ENCODE measurements at regions not wholly inside any gene's neighbourhood (a gene's known extent, or its start where the extent isn't known, plus 50 kb on each side); places are given as distances from the start of the nearest gene placed in this dataset.

DNA sequence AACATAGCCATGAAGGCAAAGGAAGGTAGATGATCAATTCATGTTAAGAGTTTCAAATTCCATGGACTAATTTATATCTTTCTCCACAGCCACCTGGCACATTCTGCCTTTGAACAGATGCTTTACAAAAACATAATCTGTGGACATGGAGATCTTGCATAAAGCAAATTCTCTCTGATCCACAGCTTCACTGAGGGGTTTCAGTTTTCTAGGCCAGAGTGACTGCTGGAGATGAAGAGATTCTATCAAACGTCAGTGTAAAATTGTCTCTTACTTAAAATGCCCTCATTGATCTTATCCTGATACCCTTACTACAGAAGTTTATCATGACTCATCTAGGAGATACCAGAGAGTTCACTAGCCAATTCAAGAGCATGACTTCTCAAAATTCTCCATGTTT is 291.6 kb downstream of the DAD1 start:
- WGBS, 2 donors, result 59 to 63% methylated on average over 1 of the region's 1 CpG
- DNase-seq (no peak), ATAC-seq (ENCODE audit: low FRiP score in 2 of 2) (no peak)
- no peak overlapping the region for H3K27ac ChIP-seq
- no peaks in the 10 kb centered on the region for H3K36me3 ChIP-seq
- no peaks in the 10 kb centered on the region for H3K27me3 ChIP-seq
- H3K4me1 ChIP-seq, result no peaks in the 10 kb centered on the region
- no peak for TF ChIP-seq POLR2A (IDR thresholded peaks at IDR 0.05)
- no peak for TF ChIP-seq EP300 (IDR thresholded peaks at IDR 0.05)
- TF ChIP-seq, protein P1, sequence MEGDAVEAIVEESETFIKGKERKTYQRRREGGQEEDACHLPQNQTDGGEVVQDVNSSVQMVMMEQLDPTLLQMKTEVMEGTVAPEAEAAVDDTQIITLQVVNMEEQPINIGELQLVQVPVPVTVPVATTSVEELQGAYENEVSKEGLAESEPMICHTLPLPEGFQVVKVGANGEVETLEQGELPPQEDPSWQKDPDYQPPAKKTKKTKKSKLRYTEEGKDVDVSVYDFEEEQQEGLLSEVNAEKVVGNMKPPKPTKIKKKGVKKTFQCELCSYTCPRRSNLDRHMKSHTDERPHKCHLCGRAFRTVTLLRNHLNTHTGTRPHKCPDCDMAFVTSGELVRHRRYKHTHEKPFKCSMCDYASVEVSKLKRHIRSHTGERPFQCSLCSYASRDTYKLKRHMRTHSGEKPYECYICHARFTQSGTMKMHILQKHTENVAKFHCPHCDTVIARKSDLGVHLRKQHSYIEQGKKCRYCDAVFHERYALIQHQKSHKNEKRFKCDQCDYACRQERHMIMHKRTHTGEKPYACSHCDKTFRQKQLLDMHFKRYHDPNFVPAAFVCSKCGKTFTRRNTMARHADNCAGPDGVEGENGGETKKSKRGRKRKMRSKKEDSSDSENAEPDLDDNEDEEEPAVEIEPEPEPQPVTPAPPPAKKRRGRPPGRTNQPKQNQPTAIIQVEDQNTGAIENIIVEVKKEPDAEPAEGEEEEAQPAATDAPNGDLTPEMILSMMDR (IDR thresholded peaks at IDR 0.05), result no peak
- H3K9me3 ChIP-seq, result no peaks in the 10 kb centered on the region
- H3K4me3 ChIP-seq, result no peak overlapping the region

DNA sequence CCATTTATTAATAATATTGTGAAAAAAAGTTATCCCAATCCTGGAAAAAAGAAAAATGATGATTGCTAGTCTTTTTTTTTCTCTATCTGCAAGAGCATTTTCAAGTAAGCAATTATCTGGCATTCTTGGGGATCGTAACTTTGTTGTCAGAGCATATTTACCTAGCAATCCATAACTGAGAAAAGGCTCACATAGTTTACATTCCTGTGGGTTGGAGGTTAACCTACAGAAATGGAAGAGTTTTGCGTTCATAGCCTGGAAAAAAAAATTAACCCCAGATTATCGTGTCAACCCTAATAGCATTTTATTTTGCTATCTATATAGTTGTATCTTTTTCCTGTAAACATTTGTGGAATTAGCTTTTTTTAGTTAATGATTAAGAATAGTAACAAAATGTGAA is 292.3 kb downstream of the DAD1 start:
- Histone ChIP-seq H3K36me3 (no peaks in the 10 kb centered on the region), H3K27me3 (no peaks in the 10 kb centered on the region), H3K9me3 (no peaks in the 10 kb centered on the region), H3K4me3 (no peak overlapping the region), H3K4me1 (no peaks in the 10 kb centered on the region), H3K27ac (no peak overlapping the region)
- DNase-seq, result no peak
- TF ChIP-seq POLR2AphosphoS5 (IDR thresholded peaks at IDR 0.05), result no peak
- TF ChIP-seq EP300 (IDR thresholded peaks at IDR 0.05), result peak in 1 of 4 donors; percentile 10
- 31 to 35% methylated on average over 3 of the region's 3 CpGs for WGBS, 2 donors
- no peak for ATAC-seq (ENCODE audit: low FRiP score in 2 of 2)

DNA sequence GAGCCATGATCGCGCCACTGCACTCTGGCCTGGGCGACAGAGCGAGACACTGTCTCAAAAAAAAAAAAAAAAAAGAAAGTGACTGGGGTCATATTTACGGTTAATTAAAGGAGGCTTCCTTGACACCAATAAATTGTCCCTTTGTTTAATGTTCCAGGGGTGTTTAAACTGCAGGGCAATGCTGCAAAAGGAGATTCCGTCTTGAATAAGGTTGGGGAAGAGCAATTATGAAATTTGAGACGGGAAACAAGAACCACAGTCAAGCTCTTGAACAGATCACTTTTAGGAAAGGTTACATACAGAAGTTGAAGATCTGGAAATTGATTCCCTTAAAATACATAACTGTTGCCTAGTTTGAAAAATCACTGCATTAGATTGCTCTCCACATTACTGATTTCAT is 292.9 kb downstream of the DAD1 start:
- Histone ChIP-seq H3K4me3 (no peak overlapping the region), H3K4me1 (no peaks in the 10 kb centered on the region), H3K27me3 (no peaks in the 10 kb centered on the region), H3K9me3 (no peaks in the 10 kb centered on the region), H3K36me3 (no peaks in the 10 kb centered on the region), H3K27ac (no peak overlapping the region)
- 61 to 73% methylated on average over 5 to 7 of the region's 7 CpGs for WGBS, 2 donors
- DNase-seq, result no peak
- ATAC-seq (ENCODE audit: low FRiP score in 2 of 2), result no peak
- TF ChIP-seq EP300 (IDR thresholded peaks at IDR 0.05) (no peak), POLR2AphosphoS5 (IDR thresholded peaks at IDR 0.05) (no peak), POLR2A (IDR thresholded peaks at IDR 0.05) (no peak)
- TF ChIP-seq, protein P1 (IDR thresholded peaks at IDR 0.05), result no peak

DNA sequence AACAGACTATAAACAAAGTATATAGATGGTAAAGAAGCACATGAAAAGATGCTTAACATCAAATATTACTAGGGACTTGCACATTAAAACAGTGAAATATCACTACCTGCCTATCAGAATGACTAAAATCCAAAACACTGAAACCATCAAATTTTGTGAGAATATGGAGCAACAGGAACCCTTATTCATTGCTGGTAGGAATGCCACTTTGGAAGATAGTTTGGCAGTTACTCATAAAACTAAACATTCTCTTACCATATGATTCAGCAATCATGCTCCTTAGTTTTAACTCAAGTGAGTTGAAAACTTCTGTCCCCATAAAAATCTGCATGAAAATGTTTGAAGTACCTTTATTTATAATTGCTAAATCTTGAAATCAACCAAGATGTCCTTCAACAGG is 297.6 kb downstream of the DAD1 start:
- no peak overlapping the region for H3K27ac ChIP-seq
- no peak overlapping the region for H3K4me3 ChIP-seq
- TF ChIP-seq, protein P1 (IDR thresholded peaks at IDR 0.05), result no peak
- TF ChIP-seq POLR2AphosphoS5 (IDR thresholded peaks at IDR 0.05), result no peak
- no peak for TF ChIP-seq POLR2A (IDR thresholded peaks at IDR 0.05)
- no peak for TF ChIP-seq EP300 (IDR thresholded peaks at IDR 0.05)
- no peaks in the 10 kb centered on the region for H3K9me3 ChIP-seq
- ATAC-seq (ENCODE audit: low FRiP score in 2 of 2), result no peak
- no peaks in the 10 kb centered on the region for H3K36me3 ChIP-seq
- H3K4me1 ChIP-seq, result no peaks in the 10 kb centered on the region
- DNase-seq, result no peak
- no peaks in the 10 kb centered on the region for H3K27me3 ChIP-seq

DNA sequence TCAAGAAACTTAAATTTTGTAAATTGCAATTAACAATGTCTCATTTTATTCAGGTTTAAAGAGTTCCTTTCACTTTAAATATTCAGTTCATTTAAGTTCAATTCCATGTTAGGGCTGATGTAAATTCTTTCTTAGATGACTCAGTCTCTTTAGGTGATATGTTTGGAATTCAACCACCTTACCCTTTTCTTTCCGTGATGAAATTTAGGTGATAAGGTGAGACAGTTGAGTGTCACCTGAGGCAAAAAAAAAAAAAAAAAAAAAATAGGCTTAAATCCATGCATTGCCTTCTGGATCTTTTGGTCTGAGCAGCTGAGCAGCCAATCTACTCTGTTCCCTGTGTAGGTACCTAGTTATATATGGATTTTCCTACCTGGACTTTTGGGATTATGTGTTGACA is 299.5 kb downstream of the DAD1 start:
- WGBS, 2 donors, result 58 to 60% methylated on average over 1 of the region's 1 CpG
- H3K27me3 ChIP-seq, result no peaks in the 10 kb centered on the region
- no peaks in the 10 kb centered on the region for H3K36me3 ChIP-seq
- H3K4me3 ChIP-seq, result no peak overlapping the region
- ATAC-seq (ENCODE audit: low FRiP score in 2 of 2) (no peak), DNase-seq (no peak)
- no peak overlapping the region for H3K27ac ChIP-seq
- H3K4me1 ChIP-seq, result no peaks in the 10 kb centered on the region
- TF ChIP-seq POLR2AphosphoS5 (IDR thresholded peaks at IDR 0.05) (no peak), EP300 (IDR thresholded peaks at IDR 0.05) (no peak), POLR2A (IDR thresholded peaks at IDR 0.05) (no peak)
- TF ChIP-seq, protein P1 (IDR thresholded peaks at IDR 0.05), result no peak
- H3K9me3 ChIP-seq, result no peaks in the 10 kb centered on the region

Data from upper lobe of left lung (tissue), 6 donors.